ENCODE measurements at regions not wholly inside any gene's neighbourhood (a gene's known extent, or its start where the extent isn't known, plus 50 kb on each side); places are given as distances from the start of the nearest gene placed in this dataset.

GRCh38 chr16:63372815-63373214 lies 1336.6 kb upstream of the CDH8 start:
- TF ChIP-seq RAD21 (conservative IDR thresholded peaks at IDR 0.05) (no peak), EZH2 (IDR thresholded peaks at IDR 0.05; ENCODE audit: borderline replicate concordance, insufficient read depth, low read length, poor library complexity, severe bottlenecking) (no peak), REST (IDR thresholded peaks at IDR 0.05; ENCODE audit: borderline replicate concordance) (no peak), MXI1 (conservative IDR thresholded peaks at IDR 0.05; ENCODE audit: poor library complexity, severe bottlenecking) (no peak), TAF1 (IDR thresholded peaks at IDR 0.05; ENCODE audit: low read depth) (no peak), EP300 (conservative IDR thresholded peaks at IDR 0.05; ENCODE audit: poor library complexity, severe bottlenecking) (no peak), CTCF (IDR thresholded peaks at IDR 0.05; ENCODE audit: poor library complexity, severe bottlenecking) (no peak), POLR2AphosphoS5 (IDR thresholded peaks at IDR 0.05) (no peak), SMC3 (conservative IDR thresholded peaks at IDR 0.05; ENCODE audit: poor library complexity) (no peak)
- Histone ChIP-seq H3K9me3 (ENCODE audit: low read length) (peaks cover 6% of the 10 kb centered on the region), H3K27me3 (ENCODE audit: insufficient read depth, low read depth, low read length) (no peaks in the 10 kb centered on the region), H3K79me2 (replicated peaks; ENCODE audit: insufficient read depth, low read length) (no peaks in the 10 kb centered on the region), H3K27ac (ENCODE audit: low read length) (no peak overlapping the region), H3K9me2 (ENCODE audit: insufficient read depth, low read length) (no peaks in the 10 kb centered on the region), H3K4me2 (ENCODE audit: low read length) (no peak overlapping the region), H3F3A (ENCODE audit: insufficient read depth, low read length, poor library complexity, severe bottlenecking) (no peaks in the 10 kb centered on the region), H2AFZ (ENCODE audit: low read depth, low read length) (no peak overlapping the region), H3K36me3 (ENCODE audit: insufficient read depth, low read length) (no peaks in the 10 kb centered on the region), H3K4me3 (ENCODE audit: low read length) (no peak overlapping the region), H4K20me1 (ENCODE audit: insufficient read depth) (no peaks in the 10 kb centered on the region), H3K9ac (ENCODE audit: low read length) (no peak overlapping the region)

DNA sequence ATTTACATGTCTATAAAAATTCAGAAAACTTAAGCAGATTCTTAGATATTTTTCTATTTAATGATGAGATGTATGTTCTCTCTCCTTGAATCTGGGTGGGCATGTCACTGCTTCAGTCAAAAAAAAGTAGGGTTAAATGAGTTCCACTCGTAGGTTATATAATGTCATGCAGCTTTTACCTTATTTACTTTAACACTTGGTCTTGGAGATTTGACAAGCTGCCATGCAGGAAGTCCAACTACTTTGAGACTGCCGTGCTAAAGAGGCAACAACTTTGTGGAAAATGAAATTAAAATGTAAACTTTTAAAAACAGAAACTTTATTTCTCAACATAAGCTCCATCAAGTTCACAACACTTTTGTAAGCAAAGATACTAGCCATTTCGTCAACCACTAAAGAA lies 1336.0 kb upstream of the CDH8 start:
- H3K27ac ChIP-seq (ENCODE audit: low read length) = no peak overlapping the region

More for the DNA sequence above, 1336.0 kb upstream of the CDH8 start:
- no peak for TF ChIP-seq MXI1 (conservative IDR thresholded peaks at IDR 0.05; ENCODE audit: poor library complexity, severe bottlenecking)
- no peak for TF ChIP-seq SMC3 (conservative IDR thresholded peaks at IDR 0.05; ENCODE audit: poor library complexity)
- TF ChIP-seq REST (IDR thresholded peaks at IDR 0.05; ENCODE audit: borderline replicate concordance) = no peak
- TF ChIP-seq POLR2AphosphoS5 (IDR thresholded peaks at IDR 0.05) = no peak
- TF ChIP-seq TAF1 (IDR thresholded peaks at IDR 0.05; ENCODE audit: low read depth) = no peak
- no peak for TF ChIP-seq CTCF (IDR thresholded peaks at IDR 0.05; ENCODE audit: poor library complexity, severe bottlenecking)
- TF ChIP-seq EP300 (conservative IDR thresholded peaks at IDR 0.05; ENCODE audit: poor library complexity, severe bottlenecking) = no peak
- TF ChIP-seq RAD21 (conservative IDR thresholded peaks at IDR 0.05) = no peak
- TF ChIP-seq EZH2 (IDR thresholded peaks at IDR 0.05; ENCODE audit: borderline replicate concordance, insufficient read depth, low read length, poor library complexity, severe bottlenecking) = no peak
- H2AFZ ChIP-seq (ENCODE audit: low read depth, low read length) = no peak overlapping the region
- no peaks in the 10 kb centered on the region for H3K36me3 ChIP-seq (ENCODE audit: insufficient read depth, low read length)
- no peaks in the 10 kb centered on the region for H4K20me1 ChIP-seq (ENCODE audit: insufficient read depth)
- peaks cover 6% of the 10 kb centered on the region for H3K9me3 ChIP-seq (ENCODE audit: low read length)
- H3K27me3 ChIP-seq (ENCODE audit: insufficient read depth, low read depth, low read length) = no peaks in the 10 kb centered on the region
- no peaks in the 10 kb centered on the region for H3F3A ChIP-seq (ENCODE audit: insufficient read depth, low read length, poor library complexity, severe bottlenecking)
- no peak overlapping the region for H3K4me3 ChIP-seq (ENCODE audit: low read length)
- H3K9me2 ChIP-seq (ENCODE audit: insufficient read depth, low read length) = no peaks in the 10 kb centered on the region
- no peak overlapping the region for H3K9ac ChIP-seq (ENCODE audit: low read length)
- H3K4me2 ChIP-seq (ENCODE audit: low read length) = no peak overlapping the region
- no peaks in the 10 kb centered on the region for H3K79me2 ChIP-seq (replicated peaks; ENCODE audit: insufficient read depth, low read length)
